Upper lobe of right lung (tissue), 1 donor: ENCODE measurements at regions not wholly inside any gene's neighbourhood (a gene's known extent, or its start where the extent isn't known, plus 50 kb on each side); places are given as distances from the start of the nearest gene placed in this dataset.
A peak's percentile ranks its signal among the peaks of the same experiment; 100 is the strongest.

Source experiments
- ATAC-seq: fragments of 200-7000 bp; cut with Tn5 transposase; one replicate; pipeline ENCODE4 v1.9.1; 2020; ENCODE audit warnings: mild to moderate bottlenecking, moderate library complexity
- DNase-seq: peaks from one replicate; pipeline ENCODE4 v3.0.0-alpha.2; 2020
- H3K27ac ChIP-seq: fragments of 200-600 bp; one replicate; pipeline ENCODE4 v1.8.0; 2022
- H3K27me3 ChIP-seq: fragments of 200-600 bp; one replicate; pipeline ENCODE4 v1.8.0; 2022; ENCODE audit warnings: mild to moderate bottlenecking
- H3K36me3 ChIP-seq: fragments of 200-600 bp; one replicate; pipeline ENCODE4 v1.8.0; 2022
- H3K4me1 ChIP-seq: fragments of 200-600 bp; one replicate; pipeline ENCODE4 v1.8.0; 2022
- H3K4me3 ChIP-seq: fragments of 200-600 bp; one replicate; pipeline ENCODE4 v1.8.0; 2022; ENCODE audit warnings: mild to moderate bottlenecking
- H3K9me3 ChIP-seq: fragments of 200-600 bp; one replicate; pipeline ENCODE4 v1.8.0; 2022
- CTCF ChIP-seq: fragments of 200-600 bp; IDR thresholded peaks from one replicate; pipeline ENCODE4 v1.8.0; 2022; ENCODE audit warnings: antibody characterized with exemption
- intact Hi-C: fragments of 100-400 bp; cut with DNase I; formaldehyde crosslinking; loops from one replicate; pipeline ENCODE4 v1.11.0; 2022
- donor health status: DM: no; HTN: yes; CAD: no; lungs with severe emphysema.

GRCh38 chr2:64300066-64300465 lies 153.9 kb upstream of the LGALSL start:
- no peaks in the 10 kb centered on the region for H3K27me3 ChIP-seq
- H3K27ac ChIP-seq: no peak overlapping the region

GRCh38 chr2:64303250-64303649 lies 150.7 kb upstream of the LGALSL start:
- intact Hi-C loops: no loop called here
- Histone ChIP-seq H3K4me1 (no peaks in the 10 kb centered on the region), H3K27ac (no peak overlapping the region), H3K9me3 (no peaks in the 10 kb centered on the region), H3K27me3 (no peaks in the 10 kb centered on the region), H3K36me3 (no peaks in the 10 kb centered on the region), H3K4me3 (no peak overlapping the region)
- no peak for TF ChIP-seq CTCF
- DNase-seq (no peak), ATAC-seq (no peak)

More at GRCh38 chr2:64300066-64300465, 153.9 kb upstream of the LGALSL start:
- no peak for TF ChIP-seq CTCF
- DNase-seq (no peak), ATAC-seq (peak; percentile 79)
- intact Hi-C loops: no loop called here
- H3K4me1 ChIP-seq: no peaks in the 10 kb centered on the region
- no peaks in the 10 kb centered on the region for H3K9me3 ChIP-seq
- no peaks in the 10 kb centered on the region for H3K36me3 ChIP-seq
- H3K4me3 ChIP-seq: no peak overlapping the region

GRCh38 chr2:64307421-64307820 lies 146.5 kb upstream of the LGALSL start:
- Histone ChIP-seq H3K27ac (no peak overlapping the region), H3K36me3 (no peaks in the 10 kb centered on the region), H3K4me3 (no peak overlapping the region), H3K27me3 (no peaks in the 10 kb centered on the region), H3K4me1 (peaks cover 10% of the 10 kb centered on the region), H3K9me3 (no peaks in the 10 kb centered on the region)
- DNase-seq: no peak
- no peak for ATAC-seq
- TF ChIP-seq CTCF: no peak
- intact Hi-C loops: no loop called here

- no peaks in the 10 kb centered on the region for H3K36me3 ChIP-seq
- no peaks in the 10 kb centered on the region for H3K9me3 ChIP-seq
- no peak overlapping the region for H3K4me3 ChIP-seq
- DNase-seq (no peak), ATAC-seq (no peak)
- no peaks in the 10 kb centered on the region for H3K27me3 ChIP-seq
- no peak for TF ChIP-seq CTCF
- peaks cover 17% of the 10 kb centered on the region for H3K4me1 ChIP-seq
- H3K27ac ChIP-seq: no peak overlapping the region
- intact Hi-C loops: no loop called here
Observed at GRCh38 chr2:64311191-64311910, 142.6 kb upstream of the LGALSL start.

GRCh38 chr2:64311948-64312621 lies 141.9 kb upstream of the LGALSL start:
- no peaks in the 10 kb centered on the region for H3K36me3 ChIP-seq
- TF ChIP-seq CTCF: peak; percentile 57
- peak; percentile 86 for DNase-seq
- peaks cover 17% of the 10 kb centered on the region for H3K4me1 ChIP-seq
- peak overlapping the region; percentile 55 for H3K27ac ChIP-seq
- no peaks in the 10 kb centered on the region for H3K27me3 ChIP-seq
- peak; percentile 97 for ATAC-seq
- intact Hi-C loops: no loop called here
- H3K9me3 ChIP-seq: no peaks in the 10 kb centered on the region
- peak overlapping the region; percentile 6 for H3K4me3 ChIP-seq
